GM23338 (cell line): ENCODE measurements at regions not wholly inside any gene's neighbourhood (a gene's known extent, or its start where the extent isn't known, plus 50 kb on each side); places are given as distances from the start of the nearest gene placed in this dataset.

Source experiments
- CREB1 ChIP-seq: fragments of 250-450 bp; sonication (Bioruptor Pico); IDR thresholded peaks from 2 replicates; pipeline ENCODE4 v1.5.0; 2020; ENCODE audit warnings: low read depth, mild to moderate bottlenecking, moderate library complexity
- ETS1 ChIP-seq: IDR thresholded peaks from 2 replicates; pipeline ENCODE4 v1.6.1; 2016; ENCODE audit warnings: antibody characterized with exemption
- STAT1 ChIP-seq: IDR thresholded peaks from one replicate; pipeline ENCODE4 v1.6.1; 2016; ENCODE audit warnings: antibody characterized with exemption; ENCODE audit not compliant: unreplicated experiment
- TF ChIP-seq, protein P1 (sequence below): IDR thresholded peaks from one replicate; pipeline ENCODE4 v1.6.1; 2018; ENCODE audit warnings: antibody characterized with exemption; ENCODE audit not compliant: unreplicated experiment
- TF ChIP-seq, protein P2 (sequence below): fragments of 250-450 bp; sonication (Bioruptor Pico); IDR thresholded peaks from 2 replicates; pipeline ENCODE4 v1.5.0; 2020; ENCODE audit warnings: mild to moderate bottlenecking, moderate library complexity

DNA sequence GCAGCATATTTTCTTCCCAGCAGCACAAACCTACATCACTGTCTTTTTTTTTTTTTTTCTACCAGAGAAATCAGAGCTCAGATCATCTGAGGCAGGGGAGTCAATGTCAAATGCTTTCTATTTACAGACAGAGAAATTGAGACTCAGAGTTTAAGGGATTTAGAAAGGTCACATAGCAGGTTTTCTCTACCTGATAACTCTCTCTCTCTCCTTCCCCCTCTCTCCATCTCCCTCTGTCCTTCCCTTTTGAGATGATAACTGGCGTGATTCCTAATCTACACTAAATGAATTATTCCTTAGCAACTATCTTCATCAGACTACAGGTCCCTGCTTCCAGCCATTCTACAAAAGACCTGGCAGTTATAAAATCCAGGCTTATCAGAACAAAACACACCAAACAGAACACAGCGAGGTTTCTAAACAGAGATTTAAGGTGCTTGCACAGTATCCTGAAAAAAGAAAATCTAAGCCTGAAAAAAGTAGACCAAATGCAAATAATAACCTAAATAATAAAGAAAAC, 161.6 kb upstream of the PKDCC start (continued):
- TF ChIP-seq, protein P1, sequence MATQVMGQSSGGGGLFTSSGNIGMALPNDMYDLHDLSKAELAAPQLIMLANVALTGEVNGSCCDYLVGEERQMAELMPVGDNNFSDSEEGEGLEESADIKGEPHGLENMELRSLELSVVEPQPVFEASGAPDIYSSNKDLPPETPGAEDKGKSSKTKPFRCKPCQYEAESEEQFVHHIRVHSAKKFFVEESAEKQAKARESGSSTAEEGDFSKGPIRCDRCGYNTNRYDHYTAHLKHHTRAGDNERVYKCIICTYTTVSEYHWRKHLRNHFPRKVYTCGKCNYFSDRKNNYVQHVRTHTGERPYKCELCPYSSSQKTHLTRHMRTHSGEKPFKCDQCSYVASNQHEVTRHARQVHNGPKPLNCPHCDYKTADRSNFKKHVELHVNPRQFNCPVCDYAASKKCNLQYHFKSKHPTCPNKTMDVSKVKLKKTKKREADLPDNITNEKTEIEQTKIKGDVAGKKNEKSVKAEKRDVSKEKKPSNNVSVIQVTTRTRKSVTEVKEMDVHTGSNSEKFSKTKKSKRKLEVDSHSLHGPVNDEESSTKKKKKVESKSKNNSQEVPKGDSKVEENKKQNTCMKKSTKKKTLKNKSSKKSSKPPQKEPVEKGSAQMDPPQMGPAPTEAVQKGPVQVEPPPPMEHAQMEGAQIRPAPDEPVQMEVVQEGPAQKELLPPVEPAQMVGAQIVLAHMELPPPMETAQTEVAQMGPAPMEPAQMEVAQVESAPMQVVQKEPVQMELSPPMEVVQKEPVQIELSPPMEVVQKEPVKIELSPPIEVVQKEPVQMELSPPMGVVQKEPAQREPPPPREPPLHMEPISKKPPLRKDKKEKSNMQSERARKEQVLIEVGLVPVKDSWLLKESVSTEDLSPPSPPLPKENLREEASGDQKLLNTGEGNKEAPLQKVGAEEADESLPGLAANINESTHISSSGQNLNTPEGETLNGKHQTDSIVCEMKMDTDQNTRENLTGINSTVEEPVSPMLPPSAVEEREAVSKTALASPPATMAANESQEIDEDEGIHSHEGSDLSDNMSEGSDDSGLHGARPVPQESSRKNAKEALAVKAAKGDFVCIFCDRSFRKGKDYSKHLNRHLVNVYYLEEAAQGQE, result no peak
- TF ChIP-seq STAT1 (no peak), CREB1 (CRISPR knock-in tag) (no peak), ETS1 (no peak)
- TF ChIP-seq, protein P2, sequence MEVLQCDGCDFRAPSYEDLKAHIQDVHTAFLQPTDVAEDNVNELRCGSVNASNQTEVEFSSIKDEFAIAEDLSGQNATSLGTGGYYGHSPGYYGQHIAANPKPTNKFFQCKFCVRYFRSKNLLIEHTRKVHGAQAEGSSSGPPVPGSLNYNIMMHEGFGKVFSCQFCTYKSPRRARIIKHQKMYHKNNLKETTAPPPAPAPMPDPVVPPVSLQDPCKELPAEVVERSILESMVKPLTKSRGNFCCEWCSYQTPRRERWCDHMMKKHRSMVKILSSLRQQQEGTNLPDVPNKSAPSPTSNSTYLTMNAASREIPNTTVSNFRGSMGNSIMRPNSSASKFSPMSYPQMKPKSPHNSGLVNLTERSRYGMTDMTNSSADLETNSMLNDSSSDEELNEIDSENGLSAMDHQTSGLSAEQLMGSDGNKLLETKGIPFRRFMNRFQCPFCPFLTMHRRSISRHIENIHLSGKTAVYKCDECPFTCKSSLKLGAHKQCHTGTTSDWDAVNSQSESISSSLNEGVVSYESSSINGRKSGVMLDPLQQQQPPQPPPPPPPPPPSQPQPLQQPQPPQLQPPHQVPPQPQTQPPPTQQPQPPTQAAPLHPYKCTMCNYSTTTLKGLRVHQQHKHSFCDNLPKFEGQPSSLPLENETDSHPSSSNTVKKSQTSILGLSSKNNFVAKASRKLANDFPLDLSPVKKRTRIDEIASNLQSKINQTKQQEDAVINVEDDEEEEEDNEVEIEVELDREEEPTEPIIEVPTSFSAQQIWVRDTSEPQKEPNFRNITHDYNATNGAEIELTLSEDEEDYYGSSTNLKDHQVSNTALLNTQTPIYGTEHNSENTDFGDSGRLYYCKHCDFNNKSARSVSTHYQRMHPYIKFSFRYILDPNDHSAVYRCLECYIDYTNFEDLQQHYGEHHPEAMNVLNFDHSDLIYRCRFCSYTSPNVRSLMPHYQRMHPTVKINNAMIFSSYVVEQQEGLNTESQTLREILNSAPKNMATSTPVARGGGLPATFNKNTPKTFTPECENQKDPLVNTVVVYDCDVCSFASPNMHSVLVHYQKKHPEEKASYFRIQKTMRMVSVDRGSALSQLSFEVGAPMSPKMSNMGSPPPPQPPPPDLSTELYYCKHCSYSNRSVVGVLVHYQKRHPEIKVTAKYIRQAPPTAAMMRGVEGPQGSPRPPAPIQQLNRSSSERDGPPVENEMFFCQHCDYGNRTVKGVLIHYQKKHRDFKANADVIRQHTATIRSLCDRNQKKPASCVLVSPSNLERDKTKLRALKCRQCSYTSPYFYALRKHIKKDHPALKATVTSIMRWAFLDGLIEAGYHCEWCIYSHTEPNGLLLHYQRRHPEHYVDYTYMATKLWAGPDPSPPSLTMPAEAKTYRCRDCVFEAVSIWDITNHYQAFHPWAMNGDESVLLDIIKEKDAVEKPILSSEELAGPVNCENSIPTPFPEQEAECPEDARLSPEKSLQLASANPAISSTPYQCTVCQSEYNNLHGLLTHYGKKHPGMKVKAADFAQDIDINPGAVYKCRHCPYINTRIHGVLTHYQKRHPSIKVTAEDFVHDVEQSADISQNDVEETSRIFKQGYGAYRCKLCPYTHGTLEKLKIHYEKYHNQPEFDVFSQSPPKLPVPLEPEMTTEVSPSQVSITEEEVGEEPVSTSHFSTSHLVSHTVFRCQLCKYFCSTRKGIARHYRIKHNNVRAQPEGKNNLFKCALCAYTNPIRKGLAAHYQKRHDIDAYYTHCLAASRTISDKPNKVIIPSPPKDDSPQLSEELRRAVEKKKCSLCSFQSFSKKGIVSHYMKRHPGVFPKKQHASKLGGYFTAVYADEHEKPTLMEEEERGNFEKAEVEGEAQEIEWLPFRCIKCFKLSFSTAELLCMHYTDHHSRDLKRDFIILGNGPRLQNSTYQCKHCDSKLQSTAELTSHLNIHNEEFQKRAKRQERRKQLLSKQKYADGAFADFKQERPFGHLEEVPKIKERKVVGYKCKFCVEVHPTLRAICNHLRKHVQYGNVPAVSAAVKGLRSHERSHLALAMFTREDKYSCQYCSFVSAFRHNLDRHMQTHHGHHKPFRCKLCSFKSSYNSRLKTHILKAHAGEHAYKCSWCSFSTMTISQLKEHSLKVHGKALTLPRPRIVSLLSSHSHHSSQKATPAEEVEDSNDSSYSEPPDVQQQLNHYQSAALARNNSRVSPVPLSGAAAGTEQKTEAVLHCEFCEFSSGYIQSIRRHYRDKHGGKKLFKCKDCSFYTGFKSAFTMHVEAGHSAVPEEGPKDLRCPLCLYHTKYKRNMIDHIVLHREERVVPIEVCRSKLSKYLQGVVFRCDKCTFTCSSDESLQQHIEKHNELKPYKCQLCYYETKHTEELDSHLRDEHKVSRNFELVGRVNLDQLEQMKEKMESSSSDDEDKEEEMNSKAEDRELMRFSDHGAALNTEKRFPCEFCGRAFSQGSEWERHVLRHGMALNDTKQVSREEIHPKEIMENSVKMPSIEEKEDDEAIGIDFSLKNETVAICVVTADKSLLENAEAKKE (CRISPR knock-in tag), result no peak
